ENCODE measurements at regions not wholly inside any gene's neighbourhood (a gene's known extent, or its start where the extent isn't known, plus 50 kb on each side); places are given as distances from the start of the nearest gene placed in this dataset.

DNA sequence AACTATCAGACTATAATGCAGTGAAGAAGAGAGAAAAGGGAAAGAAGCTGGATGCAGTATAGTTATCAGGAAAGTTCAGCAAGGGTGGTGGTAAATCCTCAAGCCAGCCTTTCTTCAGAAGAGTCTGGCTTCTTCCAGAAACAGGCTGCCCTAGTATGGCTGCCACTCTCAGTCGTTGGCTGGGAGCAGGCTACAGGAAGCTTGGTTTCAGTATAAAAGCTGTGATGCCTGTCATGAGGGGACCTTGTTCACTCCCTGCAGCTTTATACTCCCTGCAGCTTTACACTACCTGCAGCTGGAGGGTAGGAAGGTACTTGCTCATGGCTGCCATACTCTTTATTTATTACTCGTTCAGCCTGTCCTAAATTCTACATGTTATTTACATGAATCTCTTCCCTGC lies 63.3 kb upstream of the ARHGAP18 start:
- intact Hi-C loops (cut with DNase I; ENCODE audit: low total_unique reads), result no loop called here
- peaks cover 9% of the 10 kb centered on the region for H3K27me3 ChIP-seq
- 61 to 100% methylated on average over 1 to 2 of the region's 2 CpGs for WGBS, 2 donors (ENCODE audit: low coverage in 1 of 2)
- TF ChIP-seq POLR2AphosphoS5 (IDR thresholded peaks at IDR 0.05) (no peak), EP300 (IDR thresholded peaks at IDR 0.05; ENCODE audit: low read depth) (no peak), POLR2A (IDR thresholded peaks at IDR 0.05) (no peak)
- TF ChIP-seq, protein P1, sequence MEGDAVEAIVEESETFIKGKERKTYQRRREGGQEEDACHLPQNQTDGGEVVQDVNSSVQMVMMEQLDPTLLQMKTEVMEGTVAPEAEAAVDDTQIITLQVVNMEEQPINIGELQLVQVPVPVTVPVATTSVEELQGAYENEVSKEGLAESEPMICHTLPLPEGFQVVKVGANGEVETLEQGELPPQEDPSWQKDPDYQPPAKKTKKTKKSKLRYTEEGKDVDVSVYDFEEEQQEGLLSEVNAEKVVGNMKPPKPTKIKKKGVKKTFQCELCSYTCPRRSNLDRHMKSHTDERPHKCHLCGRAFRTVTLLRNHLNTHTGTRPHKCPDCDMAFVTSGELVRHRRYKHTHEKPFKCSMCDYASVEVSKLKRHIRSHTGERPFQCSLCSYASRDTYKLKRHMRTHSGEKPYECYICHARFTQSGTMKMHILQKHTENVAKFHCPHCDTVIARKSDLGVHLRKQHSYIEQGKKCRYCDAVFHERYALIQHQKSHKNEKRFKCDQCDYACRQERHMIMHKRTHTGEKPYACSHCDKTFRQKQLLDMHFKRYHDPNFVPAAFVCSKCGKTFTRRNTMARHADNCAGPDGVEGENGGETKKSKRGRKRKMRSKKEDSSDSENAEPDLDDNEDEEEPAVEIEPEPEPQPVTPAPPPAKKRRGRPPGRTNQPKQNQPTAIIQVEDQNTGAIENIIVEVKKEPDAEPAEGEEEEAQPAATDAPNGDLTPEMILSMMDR (IDR thresholded peaks at IDR 0.05), result no peak
- in situ Hi-C loops (cut with MboI; ENCODE audit: low pct_ligation_motif_present in 1 of 4, low pct_unique_long_range_greater_than_20kb in 1 of 4, low sequenced_read_pairs in 3 of 4), result no loop called here
- no peak overlapping the region for H3K27ac ChIP-seq
- no peak overlapping the region for H3K4me3 ChIP-seq
- no peak for DNase-seq
- no peaks in the 10 kb centered on the region for H3K36me3 ChIP-seq
- peaks cover 0 to 5% (median 0%) of the 10 kb centered on the region in 4 donors for H3K4me1 ChIP-seq
- H3K9me3 ChIP-seq, result no peaks in the 10 kb centered on the region

DNA sequence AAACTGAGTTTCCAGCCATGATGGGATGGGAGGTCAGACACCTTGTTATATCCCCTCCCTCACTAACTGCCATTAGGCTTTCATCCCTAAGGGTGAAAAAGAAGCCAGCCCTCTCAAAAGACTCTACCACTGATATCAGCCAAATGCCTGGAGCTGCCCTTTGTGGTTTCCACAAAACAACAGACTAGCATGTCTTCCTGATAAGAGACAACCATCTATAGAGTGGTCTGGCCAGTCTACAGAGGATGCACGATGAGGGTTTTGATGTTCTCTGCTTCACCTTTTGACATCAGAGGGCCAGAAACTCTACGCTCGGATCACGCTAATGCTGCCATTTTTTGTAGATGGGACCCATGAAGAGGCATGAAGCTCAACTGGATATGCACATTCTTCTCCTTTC lies 61.7 kb upstream of the ARHGAP18 start:
- in situ Hi-C loops (cut with MboI; ENCODE audit: low pct_ligation_motif_present in 1 of 4, low pct_unique_long_range_greater_than_20kb in 1 of 4, low sequenced_read_pairs in 3 of 4), result no loop called here

DNA sequence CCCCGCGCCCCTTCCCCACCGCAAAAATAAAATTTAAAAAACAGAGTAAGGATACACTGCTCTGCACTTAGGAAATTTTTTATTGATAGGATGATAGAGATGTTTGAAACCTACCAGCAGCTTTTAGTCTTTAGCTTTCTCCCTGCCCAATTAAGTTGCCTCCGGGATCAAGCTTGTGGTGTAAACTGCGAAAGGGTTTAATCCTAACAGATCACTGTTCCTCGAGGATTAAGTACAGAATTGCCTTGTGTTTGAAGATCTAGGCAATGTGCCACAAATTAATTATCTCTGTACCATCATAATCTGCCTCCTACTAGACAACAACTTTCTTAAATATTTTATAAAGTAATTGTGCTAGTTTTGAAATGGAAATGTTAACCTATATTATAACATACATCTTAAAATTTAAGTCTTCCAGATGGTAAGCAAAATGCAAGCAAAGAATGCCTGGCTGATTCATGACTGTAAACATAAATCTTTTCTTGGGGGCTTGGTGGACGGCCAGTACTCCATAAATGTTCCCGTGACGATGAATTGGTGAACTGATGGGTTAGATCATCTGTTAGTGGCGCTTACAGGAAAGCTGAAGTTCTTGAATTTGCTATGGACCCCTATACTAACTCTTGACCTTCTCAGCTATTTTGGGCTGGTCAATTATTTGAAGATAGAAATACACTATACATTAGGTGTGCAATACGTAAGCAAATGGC lies 58.0 kb upstream of the ARHGAP18 start:
- TF ChIP-seq POLR2AphosphoS5 (IDR thresholded peaks at IDR 0.05), result no peak
- no peak for TF ChIP-seq POLR2A (IDR thresholded peaks at IDR 0.05)
- TF ChIP-seq, protein P1 (IDR thresholded peaks at IDR 0.05), result no peak
- TF ChIP-seq EP300 (IDR thresholded peaks at IDR 0.05; ENCODE audit: low read depth), result no peak
- no peaks in the 10 kb centered on the region for H3K36me3 ChIP-seq
- H3K9me3 ChIP-seq, result no peaks in the 10 kb centered on the region
- H3K4me3 ChIP-seq, result peak overlapping the region in 1 of 4 donors; percentile 49
- no peak for DNase-seq
- peaks cover 0 to 10% (median 7%) of the 10 kb centered on the region in 4 donors for H3K4me1 ChIP-seq
- in situ Hi-C loops (cut with MboI; ENCODE audit: low pct_ligation_motif_present in 1 of 4, low pct_unique_long_range_greater_than_20kb in 1 of 4, low sequenced_read_pairs in 3 of 4), result no loop called here
- intact Hi-C loops (cut with DNase I; ENCODE audit: low total_unique reads), result no loop called here
- no peak overlapping the region for H3K27ac ChIP-seq
- WGBS, 2 donors (ENCODE audit: low coverage in 1 of 2), result 73 to 75% methylated on average over 8 to 11 of the region's 11 CpGs
- H3K27me3 ChIP-seq, result peaks cover 45% of the 10 kb centered on the region

More for the DNA sequence above, 61.7 kb upstream of the ARHGAP18 start:
- peaks cover 0 to 12% (median 8%) of the 10 kb centered on the region in 4 donors for H3K4me1 ChIP-seq
- intact Hi-C loops (cut with DNase I; ENCODE audit: low total_unique reads), result no loop called here
- H3K9me3 ChIP-seq, result no peaks in the 10 kb centered on the region
- H3K27me3 ChIP-seq, result peaks cover 25% of the 10 kb centered on the region
- WGBS, 2 donors (ENCODE audit: low coverage in 1 of 2), result 98 to 100% methylated on average over 2 to 4 of the region's 4 CpGs
- H3K27ac ChIP-seq, result no peak overlapping the region
- no peak for TF ChIP-seq EP300 (IDR thresholded peaks at IDR 0.05; ENCODE audit: low read depth)
- TF ChIP-seq POLR2A (IDR thresholded peaks at IDR 0.05), result no peak
- TF ChIP-seq, protein P1 (IDR thresholded peaks at IDR 0.05), result no peak
- no peak for TF ChIP-seq POLR2AphosphoS5 (IDR thresholded peaks at IDR 0.05)
- no peaks in the 10 kb centered on the region for H3K36me3 ChIP-seq
- DNase-seq, result no peak
- H3K4me3 ChIP-seq, result no peak overlapping the region

DNA sequence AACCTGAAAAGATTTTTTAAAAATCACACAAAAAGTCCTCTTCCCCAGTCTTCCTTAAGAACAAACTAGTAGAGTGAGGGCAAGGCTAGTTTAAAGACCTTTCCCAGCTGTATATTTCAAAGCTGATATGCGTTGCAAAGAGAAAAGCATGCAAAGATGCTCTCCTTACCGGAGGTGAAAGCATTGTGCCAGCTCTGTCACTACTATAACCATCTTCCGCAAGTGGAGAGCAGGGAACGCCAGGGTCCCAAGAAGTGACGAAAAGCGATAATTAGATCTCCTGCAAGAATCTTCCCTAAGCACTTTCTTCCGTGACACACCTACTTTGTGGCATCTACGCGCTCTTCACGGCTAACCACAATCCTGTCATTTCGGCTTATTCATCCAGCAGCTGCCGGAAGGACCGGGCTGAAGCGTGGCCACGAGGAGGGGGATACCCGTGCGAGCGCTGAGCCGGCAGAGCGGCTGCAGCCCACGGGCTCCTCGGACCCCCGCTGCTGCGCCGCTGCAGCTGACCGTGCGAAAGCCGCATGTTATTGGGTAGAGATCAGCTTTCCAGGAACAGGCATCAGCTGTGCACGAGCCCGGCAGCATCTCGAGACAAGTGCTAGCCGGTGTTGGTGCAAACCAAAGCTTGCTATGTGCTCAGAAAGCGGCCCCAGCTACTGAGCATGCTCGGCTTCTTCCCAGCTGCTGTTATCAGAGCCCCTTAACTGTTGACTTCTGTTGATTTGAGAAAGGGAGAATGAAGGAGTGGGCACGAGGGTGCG lies 57.2 kb upstream of the ARHGAP18 start:
- Histone ChIP-seq H3K27ac (no peak overlapping the region), H3K27me3 (peaks cover 41% of the 10 kb centered on the region), H3K4me1 (peaks cover 0 to 10% (median 7%) of the 10 kb centered on the region in 4 donors), H3K36me3 (no peaks in the 10 kb centered on the region), H3K4me3 (peak overlapping the region; percentile 3 to 49 (median 14)), H3K9me3 (no peaks in the 10 kb centered on the region)
- TF ChIP-seq POLR2A (IDR thresholded peaks at IDR 0.05), result no peak
- TF ChIP-seq, protein P1 (IDR thresholded peaks at IDR 0.05), result no peak
- no peak for TF ChIP-seq EP300 (IDR thresholded peaks at IDR 0.05; ENCODE audit: low read depth)
- no peak for TF ChIP-seq POLR2AphosphoS5 (IDR thresholded peaks at IDR 0.05)
- peak; percentile 17 for DNase-seq
- intact Hi-C loops (cut with DNase I; ENCODE audit: low total_unique reads), result no loop called here
- in situ Hi-C loops (cut with MboI; ENCODE audit: low pct_ligation_motif_present in 1 of 4, low pct_unique_long_range_greater_than_20kb in 1 of 4, low sequenced_read_pairs in 3 of 4), result no loop called here
- WGBS, 2 donors (ENCODE audit: low coverage in 1 of 2), result 2 to 4% methylated on average over 9 to 36 of the region's 36 CpGs
